GM12873 (cell line): ENCODE measurements at regions not wholly inside any gene's neighbourhood (a gene's known extent, or its start where the extent isn't known, plus 50 kb on each side); places are given as distances from the start of the nearest gene placed in this dataset.

Experiments
- TF ChIP-seq, protein P1 (sequence below): IDR thresholded peaks from 2 replicates; pipeline ENCODE4 v1.5.1; 2012; ENCODE audit warnings: low read depth, mild to moderate bottlenecking, moderate library complexity, low read length, control low read depth; ENCODE audit not compliant: insufficient read depth; ENCODE audit errors: missing control alignments

DNA sequence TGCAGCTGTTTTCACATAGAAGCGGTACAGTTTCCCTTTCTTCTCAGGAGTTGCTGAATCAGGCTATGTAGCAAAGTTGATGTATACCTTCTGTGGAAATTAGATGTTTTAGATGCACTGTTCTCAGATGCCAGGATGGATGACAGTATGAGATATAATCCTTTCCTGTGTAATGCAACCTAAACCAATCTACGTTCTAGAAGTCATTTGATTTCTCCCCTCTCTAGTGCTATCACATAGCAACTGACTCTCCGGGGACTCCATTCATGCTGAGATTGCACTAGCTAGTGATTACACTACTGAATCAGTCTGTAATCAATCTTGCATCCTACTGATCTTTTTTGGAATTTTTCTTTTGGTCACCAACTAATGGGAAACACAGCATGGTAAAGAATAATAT lies 1881.7 kb downstream of the PCDH7 start:
- TF ChIP-seq, protein P1, sequence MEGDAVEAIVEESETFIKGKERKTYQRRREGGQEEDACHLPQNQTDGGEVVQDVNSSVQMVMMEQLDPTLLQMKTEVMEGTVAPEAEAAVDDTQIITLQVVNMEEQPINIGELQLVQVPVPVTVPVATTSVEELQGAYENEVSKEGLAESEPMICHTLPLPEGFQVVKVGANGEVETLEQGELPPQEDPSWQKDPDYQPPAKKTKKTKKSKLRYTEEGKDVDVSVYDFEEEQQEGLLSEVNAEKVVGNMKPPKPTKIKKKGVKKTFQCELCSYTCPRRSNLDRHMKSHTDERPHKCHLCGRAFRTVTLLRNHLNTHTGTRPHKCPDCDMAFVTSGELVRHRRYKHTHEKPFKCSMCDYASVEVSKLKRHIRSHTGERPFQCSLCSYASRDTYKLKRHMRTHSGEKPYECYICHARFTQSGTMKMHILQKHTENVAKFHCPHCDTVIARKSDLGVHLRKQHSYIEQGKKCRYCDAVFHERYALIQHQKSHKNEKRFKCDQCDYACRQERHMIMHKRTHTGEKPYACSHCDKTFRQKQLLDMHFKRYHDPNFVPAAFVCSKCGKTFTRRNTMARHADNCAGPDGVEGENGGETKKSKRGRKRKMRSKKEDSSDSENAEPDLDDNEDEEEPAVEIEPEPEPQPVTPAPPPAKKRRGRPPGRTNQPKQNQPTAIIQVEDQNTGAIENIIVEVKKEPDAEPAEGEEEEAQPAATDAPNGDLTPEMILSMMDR: no peak

DNA sequence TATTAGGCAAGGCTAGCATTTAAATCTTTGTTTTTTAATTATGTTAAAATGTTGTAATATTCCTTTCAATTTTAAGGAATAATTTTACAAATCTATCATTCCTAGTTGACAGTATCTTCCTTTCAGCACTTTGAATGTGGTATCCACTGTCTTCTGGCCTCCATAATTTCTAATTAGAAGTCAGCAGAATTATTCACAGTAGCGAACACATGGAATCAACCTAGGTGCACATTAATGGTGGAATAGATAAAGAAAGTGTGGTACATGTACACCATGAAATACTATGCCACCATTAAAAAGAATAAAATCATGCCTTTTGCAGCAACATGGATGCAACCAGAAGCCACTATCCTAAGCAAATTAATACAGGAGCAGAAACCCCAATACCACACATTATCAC lies 1887.8 kb downstream of the PCDH7 start:
- TF ChIP-seq, protein P1: no peak

DNA sequence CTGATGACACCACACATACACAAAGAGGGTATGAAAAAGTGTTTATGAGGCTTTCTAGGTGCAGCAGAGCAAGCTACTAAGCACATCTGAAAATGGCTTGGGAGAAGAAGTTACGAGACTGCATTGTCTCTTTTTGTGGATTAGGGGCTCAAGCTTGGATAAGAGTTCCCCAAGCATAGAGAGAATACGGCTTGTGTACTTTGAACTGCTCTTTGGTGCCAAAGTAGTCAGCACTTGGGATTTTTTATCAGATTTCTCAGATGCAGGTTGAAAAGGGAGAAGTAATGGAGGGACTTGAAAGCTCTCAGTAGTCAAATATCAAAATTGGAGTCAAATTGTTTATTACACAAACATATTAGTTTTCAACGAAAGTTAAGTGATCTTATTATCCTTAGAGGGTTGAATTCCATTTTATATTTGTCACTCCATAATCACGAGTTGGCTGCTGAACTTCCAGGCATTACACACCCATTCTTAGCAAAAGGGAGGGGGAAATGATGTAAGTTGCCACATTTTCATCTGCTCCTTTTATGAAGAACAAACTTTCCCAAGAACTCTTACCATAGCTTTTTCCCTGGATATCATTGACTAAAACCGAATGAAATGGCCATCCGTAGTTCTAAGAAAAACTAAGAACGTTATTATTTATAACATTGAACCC lies 1904.9 kb downstream of the PCDH7 start:
- TF ChIP-seq, protein P1: no peak

DNA sequence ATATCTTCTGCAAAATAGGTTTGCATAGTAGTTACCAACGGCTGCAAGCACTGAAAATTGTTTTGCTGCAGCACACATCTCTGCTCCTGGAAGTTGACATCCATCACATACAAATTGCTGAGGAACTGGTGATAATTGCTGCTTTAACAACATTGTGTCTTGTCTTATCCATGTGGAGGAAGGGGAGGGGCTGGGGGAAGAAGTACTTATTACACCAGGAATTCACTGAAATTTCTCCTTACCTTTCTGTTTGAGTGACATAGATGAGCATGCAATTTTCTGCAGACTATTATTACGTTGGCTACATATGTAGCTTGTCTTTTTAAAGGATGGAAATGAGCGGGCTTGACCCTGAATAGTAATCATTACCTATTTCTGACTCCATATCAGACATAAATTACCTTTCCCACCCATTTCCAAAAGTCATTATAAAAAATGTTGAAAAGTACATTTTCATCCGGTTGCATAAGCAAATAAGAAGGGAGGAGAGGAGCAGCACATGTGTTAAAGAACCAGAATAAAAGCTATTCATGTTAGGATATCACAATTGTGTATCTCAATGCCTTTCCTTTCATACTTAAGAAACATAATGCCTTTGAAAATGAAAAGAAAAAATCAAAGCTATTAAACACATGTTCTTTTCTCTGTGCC lies 1905.6 kb downstream of the PCDH7 start:
- TF ChIP-seq, protein P1: no peak

DNA sequence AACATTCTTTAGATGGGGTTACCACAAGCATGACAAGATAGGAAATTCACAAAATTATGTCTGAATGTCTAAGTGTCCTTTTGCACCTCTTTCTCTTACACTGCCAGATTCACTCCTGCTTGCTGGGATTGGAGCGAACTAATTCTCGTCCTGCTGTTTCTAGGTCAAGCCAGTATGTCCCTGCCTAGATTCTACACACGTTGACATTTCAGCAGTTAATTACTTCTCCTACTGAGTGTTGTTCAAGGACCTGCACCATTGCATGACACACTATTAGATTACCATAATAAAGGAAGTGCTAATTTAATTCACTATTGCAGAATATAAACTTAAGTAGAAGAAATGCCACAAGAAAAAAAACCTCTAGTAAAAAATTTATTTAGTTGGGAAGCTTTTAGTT lies 1911.7 kb downstream of the PCDH7 start:
- TF ChIP-seq, protein P1: no peak

DNA sequence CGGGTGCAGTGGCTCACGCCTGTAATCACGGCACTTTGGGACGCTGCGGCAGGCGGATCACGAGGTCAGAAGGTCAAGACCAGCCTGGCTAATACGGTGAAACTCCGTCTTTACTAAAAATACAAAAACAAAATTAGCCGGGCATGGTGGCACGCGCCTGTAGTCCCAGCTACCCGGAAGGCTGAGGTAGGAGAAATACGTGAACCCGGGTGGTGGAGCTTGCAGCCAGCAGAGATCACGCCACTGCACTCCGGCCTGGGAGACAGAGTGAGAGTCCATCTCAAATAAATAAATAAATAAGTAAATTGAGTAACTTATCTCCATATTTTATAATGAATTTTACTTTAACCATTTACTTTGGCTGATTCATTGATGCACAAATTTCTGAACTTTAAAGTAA lies 1913.3 kb downstream of the PCDH7 start:
- TF ChIP-seq, protein P1: no peak

DNA sequence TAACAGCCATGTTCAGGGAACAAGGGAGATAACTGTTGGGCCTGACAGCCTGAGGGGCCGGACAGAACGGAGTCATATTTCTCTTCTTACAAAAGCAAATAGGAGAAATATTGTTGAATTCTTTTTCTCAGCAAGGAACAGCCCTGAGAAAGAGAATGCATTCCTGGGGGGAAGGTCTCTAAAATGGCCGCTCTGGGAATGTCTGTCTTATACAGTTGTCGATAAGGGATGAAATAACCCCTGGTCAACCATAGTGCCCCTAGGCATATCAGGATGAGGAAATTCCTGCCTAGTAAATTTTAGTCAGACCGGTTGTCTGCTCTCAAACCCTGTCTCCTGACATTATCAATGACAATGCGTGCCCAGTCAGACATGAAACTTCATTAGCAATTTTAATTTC lies 1925.5 kb downstream of the PCDH7 start:
- TF ChIP-seq, protein P1: no peak
